ENCODE measurements at regions not wholly inside any gene's neighbourhood (a gene's known extent, or its start where the extent isn't known, plus 50 kb on each side); places are given as distances from the start of the nearest gene placed in this dataset.

GRCh38 chr3:43783987-43784639, 93.4 kb downstream of the ABHD5 start:
- no peak for DNase-seq
- no peaks in the 10 kb centered on the region for H3K4me1 Mint-ChIP-seq
- Histone ChIP-seq H3K4me1 (ENCODE audit: control insufficient read depth, insufficient read depth, low read length) (no peaks in the 10 kb centered on the region), H3K4me3 (ENCODE audit: low read length) (no peak overlapping the region), H3K36me3 (ENCODE audit: control insufficient read depth, insufficient read depth, low read length) (no peaks in the 10 kb centered on the region), H3K9me3 (ENCODE audit: control insufficient read depth, insufficient read depth, low read length) (no peaks in the 10 kb centered on the region), H3K27ac (ENCODE audit: low read length) (no peak overlapping the region), H3K27me3 (ENCODE audit: control insufficient read depth, insufficient read depth, low read length) (no peaks in the 10 kb centered on the region)
- H3K4me3 Mint-ChIP-seq, result no peak overlapping the region
- no peaks in the 10 kb centered on the region for H3K36me3 Mint-ChIP-seq
- H3K27me3 Mint-ChIP-seq (ENCODE audit: low read depth in 2 of 2), result peaks cover 2% of the 10 kb centered on the region in 2 donors
- intact Hi-C loops (cut with micrococcal nuclease), result no loop called here
- TF ChIP-seq CTCF (IDR thresholded peaks at IDR 0.05), result no peak
- 91% methylated on average over 6 of the region's 6 CpGs for WGBS (ENCODE audit: insufficient coverage)
- H3K9me3 Mint-ChIP-seq, result no peaks in the 10 kb centered on the region
- H3K27ac Mint-ChIP-seq, result no peak overlapping the region
- ATAC-seq, result no peak

- no peaks in the 10 kb centered on the region for H3K4me1 ChIP-seq (ENCODE audit: control insufficient read depth, insufficient read depth, low read length)
- no peaks in the 10 kb centered on the region for H3K36me3 Mint-ChIP-seq
- intact Hi-C loops (cut with micrococcal nuclease), result no loop called here
- H3K4me1 Mint-ChIP-seq, result no peaks in the 10 kb centered on the region
- peaks cover 4 to 6% of the 10 kb centered on the region in 2 donors for H3K27me3 Mint-ChIP-seq (ENCODE audit: low read depth in 2 of 2)
- no peak overlapping the region for H3K27ac ChIP-seq (ENCODE audit: low read length)
- WGBS (ENCODE audit: insufficient coverage), result 79% methylated on average over 4 of the region's 4 CpGs
- no peaks in the 10 kb centered on the region for H3K36me3 ChIP-seq (ENCODE audit: control insufficient read depth, insufficient read depth, low read length)
- H3K9me3 Mint-ChIP-seq, result no peaks in the 10 kb centered on the region
- no peaks in the 10 kb centered on the region for H3K27me3 ChIP-seq (ENCODE audit: control insufficient read depth, insufficient read depth, low read length)
- no peak for TF ChIP-seq CTCF (IDR thresholded peaks at IDR 0.05)
- H3K9me3 ChIP-seq (ENCODE audit: control insufficient read depth, insufficient read depth, low read length), result no peaks in the 10 kb centered on the region
- DNase-seq (no peak), ATAC-seq (no peak)
- H3K4me3 ChIP-seq (ENCODE audit: low read length), result no peak overlapping the region
- no peak overlapping the region for H3K4me3 Mint-ChIP-seq
- no peak overlapping the region for H3K27ac Mint-ChIP-seq
Observed at GRCh38 chr3:43784640-43785011, 93.9 kb downstream of the ABHD5 start.

DNA sequence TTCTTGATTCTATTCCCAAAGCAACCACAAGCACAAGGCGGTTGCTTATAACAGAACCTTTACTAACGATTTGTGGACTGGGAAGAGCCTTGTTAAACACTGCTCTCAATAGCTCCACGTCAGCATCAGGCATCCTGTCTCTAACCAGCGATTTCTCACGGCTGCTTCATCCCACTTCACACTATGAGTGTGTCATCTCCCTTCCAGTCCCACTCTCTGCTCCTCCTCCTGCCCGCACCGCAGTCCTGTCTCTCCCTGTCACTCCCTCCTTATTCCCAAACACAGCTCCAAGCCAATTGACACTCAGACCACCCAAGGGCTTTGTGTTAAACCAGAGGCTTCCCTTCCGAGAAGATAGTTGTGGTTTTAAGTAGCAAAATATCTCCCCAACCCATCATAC, 94.8 kb downstream of the ABHD5 start:
- no peaks in the 10 kb centered on the region for H3K4me1 Mint-ChIP-seq
- H3K36me3 Mint-ChIP-seq, result no peaks in the 10 kb centered on the region
- peaks cover 4 to 10% of the 10 kb centered on the region in 2 donors for H3K27me3 Mint-ChIP-seq (ENCODE audit: low read depth in 2 of 2)
- ATAC-seq, result no peak
- H3K4me3 Mint-ChIP-seq, result no peak overlapping the region
- TF ChIP-seq CTCF (IDR thresholded peaks at IDR 0.05), result no peak
- intact Hi-C loops (cut with micrococcal nuclease), result no loop called here
- DNase-seq, result no peak
- no peaks in the 10 kb centered on the region for H3K27me3 ChIP-seq (ENCODE audit: control insufficient read depth, insufficient read depth, low read length)
- H3K9me3 Mint-ChIP-seq, result no peaks in the 10 kb centered on the region
- no peak overlapping the region for H3K4me3 ChIP-seq (ENCODE audit: low read length)
- H3K9me3 ChIP-seq (ENCODE audit: control insufficient read depth, insufficient read depth, low read length), result no peaks in the 10 kb centered on the region
- H3K27ac ChIP-seq (ENCODE audit: low read length), result no peak overlapping the region
- no peak overlapping the region for H3K27ac Mint-ChIP-seq
- H3K36me3 ChIP-seq (ENCODE audit: control insufficient read depth, insufficient read depth, low read length), result no peaks in the 10 kb centered on the region
- 82% methylated on average over 7 of the region's 8 CpGs for WGBS (ENCODE audit: insufficient coverage)
- H3K4me1 ChIP-seq (ENCODE audit: control insufficient read depth, insufficient read depth, low read length), result no peaks in the 10 kb centered on the region

GRCh38 chr3:43786102-43786501, 95.4 kb downstream of the ABHD5 start:
- no peaks in the 10 kb centered on the region for H3K36me3 ChIP-seq (ENCODE audit: control insufficient read depth, insufficient read depth, low read length)
- H3K9me3 Mint-ChIP-seq, result no peaks in the 10 kb centered on the region
- H3K27me3 Mint-ChIP-seq (ENCODE audit: low read depth in 2 of 2), result peaks cover 5 to 16% of the 10 kb centered on the region in 2 donors
- no peaks in the 10 kb centered on the region for H3K9me3 ChIP-seq (ENCODE audit: control insufficient read depth, insufficient read depth, low read length)
- H3K4me1 Mint-ChIP-seq, result no peaks in the 10 kb centered on the region
- no peaks in the 10 kb centered on the region for H3K4me1 ChIP-seq (ENCODE audit: control insufficient read depth, insufficient read depth, low read length)
- intact Hi-C loops (cut with micrococcal nuclease), result no loop called here
- ATAC-seq (no peak), DNase-seq (no peak)
- no peak overlapping the region for H3K4me3 ChIP-seq (ENCODE audit: low read length)
- no peak overlapping the region for H3K4me3 Mint-ChIP-seq
- H3K27me3 ChIP-seq (ENCODE audit: control insufficient read depth, insufficient read depth, low read length), result no peaks in the 10 kb centered on the region
- H3K36me3 Mint-ChIP-seq, result no peaks in the 10 kb centered on the region
- no peak for TF ChIP-seq CTCF (IDR thresholded peaks at IDR 0.05)
- 12% methylated on average over 3 of the region's 3 CpGs for WGBS (ENCODE audit: insufficient coverage)
- H3K27ac Mint-ChIP-seq, result no peak overlapping the region
- no peak overlapping the region for H3K27ac ChIP-seq (ENCODE audit: low read length)
